Sigmoid colon (tissue), 4 donors: ENCODE measurements at regions not wholly inside any gene's neighbourhood (a gene's known extent, or its start where the extent isn't known, plus 50 kb on each side); places are given as distances from the start of the nearest gene placed in this dataset.
"Not testable (repeated sequence)": the region's sequence is repeated elsewhere in the genome, so short reads cannot be mapped to it uniquely, and the experiment has no call there.

Experiments used
- CTCF ChIP-seq, 4 experiments: fragments of 450-650 bp in 3 of 4; fragments of 200-600 bp in 1 of 4; IDR thresholded peaks; one replicate each; pipeline ENCODE4 v1.5.1; 2016 to 2019; ENCODE audit warnings: antibody characterized with exemption in 4 of 4, mild to moderate bottlenecking in 3 of 4, moderate library complexity in 2 of 4
- EP300 ChIP-seq, 4 donors: sonication (generic); formaldehyde crosslinking; IDR thresholded peaks; one replicate each; pipeline ENCODE4 v1.6.1; 2017; ENCODE audit warnings: antibody characterized with exemption in 4 of 4
- POLR2A ChIP-seq, 2 donors: fragments of 450-650 bp; IDR thresholded peaks; one replicate each; pipeline ENCODE4 v1.6.1; 2016; ENCODE audit warnings: antibody characterized with exemption in 2 of 2, mild to moderate bottlenecking in 2 of 2, moderate library complexity in 2 of 2
- POLR2AphosphoS5 ChIP-seq, 4 donors: sonication (generic); formaldehyde crosslinking; IDR thresholded peaks; one replicate each; pipeline ENCODE4 v1.6.1; 2017; ENCODE audit warnings: antibody characterized with exemption in 4 of 4

- TF ChIP-seq POLR2A, CTCF, POLR2AphosphoS5, EP300 (IDR thresholded peaks at IDR 0.05): not testable (repeated sequence)
Observed at GRCh38 chr7:56328327-56328726, 212.1 kb upstream of the NUPR2 start.
